Progenitor cell of endocrine pancreas (in vitro differentiated cells): ENCODE measurements at regions not wholly inside any gene's neighbourhood (a gene's known extent, or its start where the extent isn't known, plus 50 kb on each side); places are given as distances from the start of the nearest gene placed in this dataset.

Experiments used
- DNase-seq: peaks from one replicate; pipeline ENCODE4 v3.0.0; 2021; ENCODE audit warnings: low spot score; ENCODE audit not compliant: unreplicated experiment
- H3K27ac Mint-ChIP-seq: 2 replicates; pipeline ENCODE4 v1.8.0; 2021; ENCODE audit warnings: mild to moderate bottlenecking, moderate library complexity, mixed read lengths
- H3K27me3 Mint-ChIP-seq: 2 replicates; pipeline ENCODE4 v1.8.0; 2021; ENCODE audit warnings: mixed read lengths
- H3K36me3 Mint-ChIP-seq: 2 replicates; pipeline ENCODE4 v1.8.0; 2022; ENCODE audit warnings: mixed read lengths; ENCODE audit not compliant: insufficient read depth
- H3K4me1 Mint-ChIP-seq: 2 replicates; pipeline ENCODE4 v1.8.0; 2021; ENCODE audit warnings: low read depth, mixed read lengths
- H3K4me3 Mint-ChIP-seq: 2 replicates; pipeline ENCODE4 v1.8.0; 2021; ENCODE audit warnings: low read depth, mild to moderate bottlenecking, moderate library complexity, mixed read lengths
- H3K9me3 Mint-ChIP-seq: 2 replicates; pipeline ENCODE4 v1.8.0; 2021; ENCODE audit warnings: low read depth, mixed read lengths
- TF ChIP-seq, protein P1 (sequence below): fragments of 200-600 bp; sonication (generic); IDR thresholded peaks from one replicate; pipeline ENCODE4 v1.5.0; 2021; ENCODE audit warnings: antibody characterized with exemption, mild to moderate bottlenecking; ENCODE audit not compliant: unreplicated experiment

GRCh38 chr18:25735459-25735858 lies 355.0 kb downstream of the SS18 start:
- H3K4me1 Mint-ChIP-seq: peaks cover 2% of the 10 kb centered on the region
- H3K36me3 Mint-ChIP-seq: peaks cover 2% of the 10 kb centered on the region
- DNase-seq: no peak
- peaks cover 59% of the 10 kb centered on the region for H3K27me3 Mint-ChIP-seq
- TF ChIP-seq, protein P1, sequence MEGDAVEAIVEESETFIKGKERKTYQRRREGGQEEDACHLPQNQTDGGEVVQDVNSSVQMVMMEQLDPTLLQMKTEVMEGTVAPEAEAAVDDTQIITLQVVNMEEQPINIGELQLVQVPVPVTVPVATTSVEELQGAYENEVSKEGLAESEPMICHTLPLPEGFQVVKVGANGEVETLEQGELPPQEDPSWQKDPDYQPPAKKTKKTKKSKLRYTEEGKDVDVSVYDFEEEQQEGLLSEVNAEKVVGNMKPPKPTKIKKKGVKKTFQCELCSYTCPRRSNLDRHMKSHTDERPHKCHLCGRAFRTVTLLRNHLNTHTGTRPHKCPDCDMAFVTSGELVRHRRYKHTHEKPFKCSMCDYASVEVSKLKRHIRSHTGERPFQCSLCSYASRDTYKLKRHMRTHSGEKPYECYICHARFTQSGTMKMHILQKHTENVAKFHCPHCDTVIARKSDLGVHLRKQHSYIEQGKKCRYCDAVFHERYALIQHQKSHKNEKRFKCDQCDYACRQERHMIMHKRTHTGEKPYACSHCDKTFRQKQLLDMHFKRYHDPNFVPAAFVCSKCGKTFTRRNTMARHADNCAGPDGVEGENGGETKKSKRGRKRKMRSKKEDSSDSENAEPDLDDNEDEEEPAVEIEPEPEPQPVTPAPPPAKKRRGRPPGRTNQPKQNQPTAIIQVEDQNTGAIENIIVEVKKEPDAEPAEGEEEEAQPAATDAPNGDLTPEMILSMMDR: no peak
- H3K27ac Mint-ChIP-seq: no peak overlapping the region
- peaks cover 10% of the 10 kb centered on the region for H3K9me3 Mint-ChIP-seq
- H3K4me3 Mint-ChIP-seq: no peak overlapping the region

GRCh38 chr18:25734336-25734735 lies 356.1 kb downstream of the SS18 start:
- H3K27ac Mint-ChIP-seq: no peak overlapping the region
- H3K4me1 Mint-ChIP-seq: peaks cover 2% of the 10 kb centered on the region
- peaks cover 19% of the 10 kb centered on the region for H3K9me3 Mint-ChIP-seq
- DNase-seq: no peak
- no peak overlapping the region for H3K4me3 Mint-ChIP-seq
- TF ChIP-seq, protein P1: no peak
- H3K36me3 Mint-ChIP-seq: peaks cover 3% of the 10 kb centered on the region
- H3K27me3 Mint-ChIP-seq: peaks cover 58% of the 10 kb centered on the region

- Mint-ChIP-seq H3K27me3 (peaks cover 56% of the 10 kb centered on the region), H3K4me3 (no peak overlapping the region), H3K9me3 (peaks cover 19% of the 10 kb centered on the region), H3K36me3 (peaks cover 3% of the 10 kb centered on the region), H3K27ac (no peak overlapping the region), H3K4me1 (peaks cover 2% of the 10 kb centered on the region)
- no peak for DNase-seq
- TF ChIP-seq, protein P1: no peak
Measured at GRCh38 chr18:25732862-25733261, 357.6 kb downstream of the SS18 start.

DNA sequence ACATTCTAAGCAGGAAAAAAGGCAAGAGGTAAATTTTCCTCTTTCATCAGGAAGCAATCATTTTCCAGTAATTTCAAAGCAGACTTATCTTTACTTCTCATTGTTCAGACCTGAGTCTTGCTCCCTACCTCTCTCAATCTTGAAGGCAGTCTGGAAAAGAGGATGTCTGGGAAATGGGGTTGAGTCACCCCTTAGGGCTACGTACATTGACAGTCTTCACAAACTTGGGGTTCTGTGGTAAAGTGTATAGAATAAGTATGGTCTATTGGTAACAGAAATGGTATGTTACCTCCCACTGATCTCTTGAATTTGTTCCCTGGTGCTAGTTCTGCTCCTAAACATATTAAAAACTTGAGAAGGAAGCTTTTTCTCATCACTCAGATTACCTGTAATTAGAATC lies 361.3 kb downstream of the SS18 start:
- peaks cover 3% of the 10 kb centered on the region for H3K36me3 Mint-ChIP-seq
- H3K9me3 Mint-ChIP-seq: peaks cover 19% of the 10 kb centered on the region
- H3K27me3 Mint-ChIP-seq: peaks cover 48% of the 10 kb centered on the region
- H3K4me3 Mint-ChIP-seq: no peak overlapping the region
- TF ChIP-seq, protein P1: no peak
- DNase-seq: no peak
- H3K4me1 Mint-ChIP-seq: no peaks in the 10 kb centered on the region
- no peak overlapping the region for H3K27ac Mint-ChIP-seq

- no peak overlapping the region for H3K4me3 Mint-ChIP-seq
- peaks cover 3% of the 10 kb centered on the region for H3K36me3 Mint-ChIP-seq
- no peaks in the 10 kb centered on the region for H3K4me1 Mint-ChIP-seq
- TF ChIP-seq, protein P1: no peak
- DNase-seq: no peak
- H3K27me3 Mint-ChIP-seq: peaks cover 35% of the 10 kb centered on the region
- H3K27ac Mint-ChIP-seq: no peak overlapping the region
- H3K9me3 Mint-ChIP-seq: peaks cover 19% of the 10 kb centered on the region
Measured at GRCh38 chr18:25727281-25727985, 363.0 kb downstream of the SS18 start.
